RWPE2 (cell line): ENCODE measurements at regions not wholly inside any gene's neighbourhood (a gene's known extent, or its start where the extent isn't known, plus 50 kb on each side); places are given as distances from the start of the nearest gene placed in this dataset.

Source experiments
- ATAC-seq: fragments of 200-7000 bp; cut with Tn5 transposase; 3 replicates; pipeline ENCODE4 v1.9.1; 2021; ENCODE audit warnings: low read depth
- DNase-seq: peaks from one replicate; pipeline ENCODE4 v3.0.0-alpha.2; 2020; ENCODE audit warnings: low spot score
- H3K27ac ChIP-seq: fragments of 450-650 bp; 2 replicates; pipeline ENCODE4 v1.5.1; 2017; ENCODE audit warnings: mild to moderate bottlenecking; ENCODE audit not compliant: poor library complexity, severe bottlenecking
- H3K27me3 ChIP-seq: fragments of 250-450 bp; sonication (Bioruptor Pico); 2 replicates; pipeline ENCODE4 v1.5.1; 2021; ENCODE audit warnings: mild to moderate bottlenecking, moderate library complexity; ENCODE audit not compliant: insufficient read depth, poor library complexity, severe bottlenecking
- H3K36me3 ChIP-seq: fragments of 250-450 bp; sonication (Bioruptor Pico); 2 replicates; pipeline ENCODE4 v1.5.1; 2020; ENCODE audit warnings: low read depth, mild to moderate bottlenecking, moderate library complexity
- H3K4me1 ChIP-seq: fragments of 250-450 bp; sonication (Bioruptor Pico); 2 replicates; pipeline ENCODE4 v1.5.1; 2021; ENCODE audit warnings: mild to moderate bottlenecking, moderate library complexity; ENCODE audit not compliant: insufficient read depth, poor library complexity, severe bottlenecking
- H3K4me3 ChIP-seq: fragments of 250-450 bp; sonication (Bioruptor Pico); 2 replicates; pipeline ENCODE4 v1.5.1; 2021; ENCODE audit warnings: mild to moderate bottlenecking, moderate library complexity; ENCODE audit not compliant: severe bottlenecking
- H3K9me3 ChIP-seq: fragments of 250-450 bp; sonication (Bioruptor Pico); 2 replicates; pipeline ENCODE4 v1.5.1; 2021; ENCODE audit warnings: mild to moderate bottlenecking, moderate library complexity; ENCODE audit not compliant: severe bottlenecking
- TF ChIP-seq, protein P1 (sequence below): fragments of 450-650 bp; IDR thresholded peaks from one replicate; pipeline ENCODE4 v1.5.1; 2017; ENCODE audit warnings: mild to moderate bottlenecking, moderate library complexity; ENCODE audit not compliant: poor library complexity, severe bottlenecking

- Histone ChIP-seq H3K4me1 (peaks cover 6% of the 10 kb centered on the region), H3K27ac (no peak overlapping the region), H3K9me3 (no peaks in the 10 kb centered on the region), H3K27me3 (no peaks in the 10 kb centered on the region), H3K36me3 (no peaks in the 10 kb centered on the region), H3K4me3 (no peak overlapping the region)
- TF ChIP-seq, protein P1, sequence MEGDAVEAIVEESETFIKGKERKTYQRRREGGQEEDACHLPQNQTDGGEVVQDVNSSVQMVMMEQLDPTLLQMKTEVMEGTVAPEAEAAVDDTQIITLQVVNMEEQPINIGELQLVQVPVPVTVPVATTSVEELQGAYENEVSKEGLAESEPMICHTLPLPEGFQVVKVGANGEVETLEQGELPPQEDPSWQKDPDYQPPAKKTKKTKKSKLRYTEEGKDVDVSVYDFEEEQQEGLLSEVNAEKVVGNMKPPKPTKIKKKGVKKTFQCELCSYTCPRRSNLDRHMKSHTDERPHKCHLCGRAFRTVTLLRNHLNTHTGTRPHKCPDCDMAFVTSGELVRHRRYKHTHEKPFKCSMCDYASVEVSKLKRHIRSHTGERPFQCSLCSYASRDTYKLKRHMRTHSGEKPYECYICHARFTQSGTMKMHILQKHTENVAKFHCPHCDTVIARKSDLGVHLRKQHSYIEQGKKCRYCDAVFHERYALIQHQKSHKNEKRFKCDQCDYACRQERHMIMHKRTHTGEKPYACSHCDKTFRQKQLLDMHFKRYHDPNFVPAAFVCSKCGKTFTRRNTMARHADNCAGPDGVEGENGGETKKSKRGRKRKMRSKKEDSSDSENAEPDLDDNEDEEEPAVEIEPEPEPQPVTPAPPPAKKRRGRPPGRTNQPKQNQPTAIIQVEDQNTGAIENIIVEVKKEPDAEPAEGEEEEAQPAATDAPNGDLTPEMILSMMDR: no peak
- DNase-seq: no peak
- ATAC-seq: no peak
These were observed 165.5 kb upstream of the TGFBR2 start for GRCh38 chr3:30440880-30441279.

DNA sequence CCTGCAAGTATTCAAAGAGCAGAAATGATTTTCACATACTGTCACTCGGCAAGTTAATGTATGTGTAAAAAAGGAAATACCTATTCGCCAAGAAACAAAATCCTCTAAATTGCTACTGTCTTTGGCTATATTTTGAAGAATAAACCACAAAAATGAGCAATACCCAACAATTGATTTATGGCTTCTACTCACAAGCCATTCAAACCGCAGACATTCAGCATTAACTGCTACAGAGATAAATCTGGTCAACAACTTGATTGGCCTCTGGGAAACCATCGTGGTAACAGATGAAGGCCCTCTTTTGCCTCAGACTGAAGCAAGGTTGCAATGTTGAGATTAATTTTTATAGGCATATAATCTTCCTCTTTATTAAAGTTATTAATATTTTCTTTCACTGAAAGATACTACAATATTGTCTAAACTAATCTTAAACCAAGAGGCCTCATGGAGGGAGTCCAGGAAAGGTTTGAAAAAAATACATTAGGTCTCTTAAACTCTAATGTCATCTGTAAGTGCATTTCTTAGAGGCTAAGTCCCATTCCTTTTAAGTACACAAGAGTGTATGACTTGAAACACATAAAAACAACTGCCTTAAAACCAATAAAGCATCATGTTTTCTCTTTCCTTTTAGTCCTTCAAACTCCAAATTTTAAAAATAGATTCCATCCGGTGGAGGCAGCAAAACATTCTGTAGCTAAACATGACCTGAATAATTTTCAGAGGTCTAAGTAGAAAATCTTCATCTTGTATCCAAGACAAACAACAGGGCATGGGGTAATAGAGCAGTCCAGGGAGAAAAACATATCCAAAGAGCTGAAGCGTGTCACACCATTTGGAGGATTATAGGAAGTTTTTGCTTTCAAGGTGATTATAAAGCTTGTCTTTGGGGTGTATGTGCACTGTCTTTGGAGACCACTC, 162.4 kb upstream of the TGFBR2 start:
- no peak for ATAC-seq
- no peak overlapping the region for H3K4me3 ChIP-seq
- no peak overlapping the region for H3K27ac ChIP-seq
- no peaks in the 10 kb centered on the region for H3K9me3 ChIP-seq
- no peak for DNase-seq
- H3K4me1 ChIP-seq: peaks cover 6% of the 10 kb centered on the region
- H3K36me3 ChIP-seq: no peaks in the 10 kb centered on the region
- no peaks in the 10 kb centered on the region for H3K27me3 ChIP-seq
- TF ChIP-seq, protein P1: no peak

DNA sequence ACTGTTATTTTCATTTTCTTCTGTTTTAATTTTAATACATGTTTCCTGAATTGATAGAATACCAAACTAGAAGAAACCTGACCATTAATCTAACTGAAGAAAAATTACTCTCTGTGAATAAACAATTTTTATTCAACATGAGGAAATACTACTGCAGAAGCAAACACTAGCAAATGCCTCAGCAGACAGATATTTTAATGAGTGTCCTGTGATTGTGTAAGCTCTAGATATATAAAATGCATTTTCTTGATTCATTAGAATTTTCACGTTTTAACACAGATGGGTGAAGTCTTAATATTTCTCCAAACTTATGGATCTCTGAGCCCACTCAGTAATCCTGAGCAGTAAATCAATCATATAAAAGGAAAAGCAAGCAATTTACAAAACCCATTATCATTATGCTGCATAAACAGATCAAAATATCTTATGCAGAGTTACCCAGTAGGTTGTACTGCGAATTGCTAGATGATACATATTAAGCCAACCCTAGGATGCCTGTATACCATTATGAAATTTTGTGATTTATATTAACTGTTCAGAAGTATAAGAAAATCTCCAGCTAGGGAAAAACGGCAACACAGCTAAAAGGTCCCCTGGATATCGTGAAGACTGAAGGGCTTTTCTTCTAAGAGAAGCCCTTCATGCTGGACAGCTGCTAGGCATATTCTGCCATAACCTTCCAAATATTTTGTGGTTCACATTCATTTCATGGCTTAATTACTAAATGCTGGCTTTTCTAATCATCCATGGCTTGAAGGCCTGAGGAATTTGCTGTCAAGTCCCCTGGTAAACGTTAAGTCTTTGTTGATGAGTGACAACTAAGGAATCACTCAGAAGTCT, 157.7 kb upstream of the TGFBR2 start:
- H3K27me3 ChIP-seq: no peaks in the 10 kb centered on the region
- TF ChIP-seq, protein P1: no peak
- H3K4me1 ChIP-seq: no peaks in the 10 kb centered on the region
- H3K4me3 ChIP-seq: no peak overlapping the region
- no peak overlapping the region for H3K27ac ChIP-seq
- ATAC-seq (no peak), DNase-seq (no peak)
- no peaks in the 10 kb centered on the region for H3K9me3 ChIP-seq
- no peaks in the 10 kb centered on the region for H3K36me3 ChIP-seq

DNA sequence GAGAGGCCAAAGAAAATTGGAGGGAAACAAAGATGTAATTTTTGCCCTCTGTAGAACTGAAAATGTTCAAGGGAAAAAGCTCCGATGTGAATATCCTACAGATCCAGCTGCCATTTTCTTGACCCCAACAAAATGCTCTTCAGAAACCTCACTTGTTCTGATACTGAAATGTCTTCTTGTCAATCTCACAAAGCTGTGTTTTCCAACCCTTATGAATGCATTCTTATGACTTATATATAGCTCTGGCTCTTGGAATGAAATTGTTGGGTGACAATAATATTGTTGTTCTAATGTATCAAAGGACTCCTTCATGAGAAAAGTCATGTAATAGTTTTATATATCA, 157.1 kb upstream of the TGFBR2 start:
- no peak for DNase-seq
- TF ChIP-seq, protein P1: no peak
- ATAC-seq: no peak
- no peak overlapping the region for H3K27ac ChIP-seq
- no peaks in the 10 kb centered on the region for H3K27me3 ChIP-seq
- H3K4me3 ChIP-seq: no peak overlapping the region
- no peaks in the 10 kb centered on the region for H3K9me3 ChIP-seq
- no peaks in the 10 kb centered on the region for H3K4me1 ChIP-seq
- H3K36me3 ChIP-seq: no peaks in the 10 kb centered on the region

DNA sequence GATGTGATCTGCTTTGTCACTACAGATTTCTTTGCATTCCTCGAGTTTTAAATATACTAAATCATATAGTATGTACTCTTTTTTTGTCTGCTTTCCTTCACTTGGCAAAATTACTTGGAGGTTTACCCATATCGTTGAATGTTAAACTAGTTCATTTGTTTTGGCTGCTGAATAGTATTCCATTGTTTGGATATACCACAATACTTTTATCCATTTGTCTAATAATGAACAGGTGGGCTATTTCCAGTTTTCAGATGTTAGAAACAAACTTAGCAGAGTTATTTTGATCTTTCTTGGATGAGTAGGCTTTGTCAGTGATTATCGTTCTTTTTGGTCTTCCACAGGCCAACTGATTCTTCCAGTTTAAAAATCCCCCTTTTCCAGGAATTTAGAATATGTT, 154.0 kb upstream of the TGFBR2 start:
- Histone ChIP-seq H3K27me3 (no peaks in the 10 kb centered on the region), H3K27ac (no peak overlapping the region), H3K4me1 (no peaks in the 10 kb centered on the region), H3K9me3 (no peaks in the 10 kb centered on the region), H3K36me3 (no peaks in the 10 kb centered on the region), H3K4me3 (no peak overlapping the region)
- TF ChIP-seq, protein P1: no peak
- DNase-seq (no peak), ATAC-seq (no peak)
